ENCODE measurements at regions not wholly inside any gene's neighbourhood (a gene's known extent, or its start where the extent isn't known, plus 50 kb on each side); places are given as distances from the start of the nearest gene placed in this dataset.

GRCh38 chr5:54841481-54841880 lies 143.9 kb downstream of the ESM1 start:
- TF ChIP-seq CTCF (IDR thresholded peaks at IDR 0.05; ENCODE audit: low read depth, low read length) (no peak), EZH2phosphoT487 (IDR thresholded peaks at IDR 0.05; ENCODE audit: low read depth) (no peak)

All from OCI-LY3 (cell line).